Lung (tissue), 11 donors: ENCODE measurements at regions not wholly inside any gene's neighbourhood (a gene's known extent, or its start where the extent isn't known, plus 50 kb on each side); places are given as distances from the start of the nearest gene placed in this dataset.
A peak's percentile ranks its signal among the peaks of the same experiment; 100 is the strongest.

Experiments
- ATAC-seq: fragments of 200-7000 bp; cut with Tn5 transposase; one replicate; pipeline ENCODE4 v1.9.1; 2020; ENCODE audit warnings: moderate number of reproducible peaks; ENCODE audit not compliant: insufficient read depth, low FRiP score
- DNase-seq, 3 donors: peaks; one replicate each; pipeline ENCODE4 v3.0.0-alpha.2; 2013 to 2017
- H3K27ac ChIP-seq, 2 donors: one replicate each; pipeline ENCODE4 v1.5.1; 2013; ENCODE audit warnings: mild to moderate bottlenecking in 2 of 2, moderate library complexity in 2 of 2, control low read depth in 1 of 2, inconsistent platforms in 1 of 2, low read depth in 1 of 2, low read length in 1 of 2
- H3K27me3 ChIP-seq, 3 donors: one replicate each; pipeline ENCODE4 v1.5.1; 2013; ENCODE audit warnings: low read length in 2 of 3; ENCODE audit not compliant: control insufficient read depth in 3 of 3, insufficient read depth in 3 of 3
- H3K36me3 ChIP-seq, 4 donors: one replicate each; pipeline ENCODE4 v1.5.1; 2013; ENCODE audit warnings: low read length in 4 of 4, mild to moderate bottlenecking in 1 of 4, moderate library complexity in 1 of 4; ENCODE audit not compliant: control insufficient read depth in 4 of 4, insufficient read depth in 4 of 4
- H3K4me1 ChIP-seq, 5 donors: one replicate each; pipeline ENCODE4 v1.5.1; 2013; ENCODE audit warnings: low read length in 5 of 5, mild to moderate bottlenecking in 2 of 5, moderate library complexity in 1 of 5; ENCODE audit not compliant: control insufficient read depth in 5 of 5, insufficient read depth in 5 of 5
- H3K4me3 ChIP-seq: one replicate; pipeline ENCODE4 v1.5.1; 2013; ENCODE audit warnings: mild to moderate bottlenecking, control low read depth, moderate library complexity
- H3K9ac ChIP-seq, 2 donors: one replicate each; pipeline ENCODE4 v1.5.1; 2013; ENCODE audit warnings: low read length in 2 of 2, control low read depth in 1 of 2; ENCODE audit not compliant: insufficient read depth in 1 of 2
- H3K9me3 ChIP-seq, 4 donors: one replicate each; pipeline ENCODE4 v1.5.1; 2013; ENCODE audit warnings: low read length in 3 of 4, mild to moderate bottlenecking in 1 of 4, moderate library complexity in 1 of 4; ENCODE audit not compliant: control insufficient read depth in 4 of 4, insufficient read depth in 3 of 4
- CTCF ChIP-seq: IDR thresholded peaks from 2 replicates; pipeline ENCODE4 v1.5.1; 2012; ENCODE audit warnings: mild to moderate bottlenecking; ENCODE audit errors: control extremely low read depth, extremely low read depth
- WGBS, 2 donors: extraction: QIAGEN DNeasy Blood & Tissue Kit; methylation state at CpG; one replicate each; pipeline ENCODE4 v1.1.7; 2013; 5-methylcytosine and 5-hydroxymethylcytosine counted together
- donor health status: control.
- donor health status: control.
- donor health status: Bipolar disorder and iron deficiency.
- donor health status: healthy.
- donor health status: DM: yes; HTN: yes; CAD: no.

GRCh38 chr6:14036911-14037310 lies 80.7 kb upstream of the CD83 start:
- no peaks in the 10 kb centered on the region for H3K36me3 ChIP-seq
- 65 to 73% methylated on average over 4 of the region's 4 CpGs for WGBS, 2 donors
- no peak overlapping the region for H3K4me3 ChIP-seq
- peaks cover 0 to 5% (median 0%) of the 10 kb centered on the region in 5 donors for H3K4me1 ChIP-seq
- peaks cover 0 to 3% (median 0%) of the 10 kb centered on the region in 4 donors for H3K9me3 ChIP-seq
- ATAC-seq (no peak), DNase-seq (no peak)
- no peak overlapping the region for H3K9ac ChIP-seq
- no peak for TF ChIP-seq CTCF
- H3K27me3 ChIP-seq = no peaks in the 10 kb centered on the region
- no peak overlapping the region for H3K27ac ChIP-seq

GRCh38 chr6:14037402-14038277 lies 79.9 kb upstream of the CD83 start:
- 79 to 80% methylated on average over 12 of the region's 12 CpGs for WGBS, 2 donors
- no peak overlapping the region for H3K4me3 ChIP-seq
- peak overlapping the region in 1 of 2 donors; percentile 21 for H3K27ac ChIP-seq
- TF ChIP-seq CTCF = no peak
- H3K27me3 ChIP-seq = no peaks in the 10 kb centered on the region
- H3K36me3 ChIP-seq = no peaks in the 10 kb centered on the region
- H3K9ac ChIP-seq = no peak overlapping the region
- ATAC-seq = no peak
- H3K4me1 ChIP-seq = peaks cover 0 to 5% (median 0%) of the 10 kb centered on the region in 5 donors
- peaks cover 0 to 3% (median 0%) of the 10 kb centered on the region in 4 donors for H3K9me3 ChIP-seq
- peak in 1 of 3 donors; percentile 35 for DNase-seq

- Histone ChIP-seq H3K36me3 (no peaks in the 10 kb centered on the region), H3K27me3 (no peaks in the 10 kb centered on the region), H3K4me1 (peaks cover 0 to 5% (median 0%) of the 10 kb centered on the region in 5 donors), H3K9ac (no peak overlapping the region), H3K27ac (no peak overlapping the region), H3K9me3 (peaks cover 0 to 3% (median 0%) of the 10 kb centered on the region in 4 donors), H3K4me3 (no peak overlapping the region)
- WGBS, 2 donors = 51 to 60% methylated on average over 8 of the region's 8 CpGs
- no peak for TF ChIP-seq CTCF
- DNase-seq (peak in 2 of 3 donors; percentile 19 to 41), ATAC-seq (no peak)
These were observed 78.8 kb upstream of the CD83 start for GRCh38 chr6:14038467-14039437.
